DND-41 (cell line): ENCODE measurements at regions not wholly inside any gene's neighbourhood (a gene's known extent, or its start where the extent isn't known, plus 50 kb on each side); places are given as distances from the start of the nearest gene placed in this dataset.

Source experiments
- EZH2 ChIP-seq: IDR thresholded peaks from 3 replicates; pipeline ENCODE4 v1.6.1; 2012; ENCODE audit warnings: borderline replicate concordance, low read depth, mild to moderate bottlenecking, moderate library complexity, low read length, inconsistent platforms; ENCODE audit not compliant: severe bottlenecking
- TF ChIP-seq, protein P1 (sequence below): IDR thresholded peaks from 2 replicates; pipeline ENCODE4 v1.5.1; 2012; ENCODE audit warnings: borderline replicate concordance, low read length, moderate library complexity, mild to moderate bottlenecking; ENCODE audit not compliant: poor library complexity, severe bottlenecking; ENCODE audit errors: extremely low read depth

DNA sequence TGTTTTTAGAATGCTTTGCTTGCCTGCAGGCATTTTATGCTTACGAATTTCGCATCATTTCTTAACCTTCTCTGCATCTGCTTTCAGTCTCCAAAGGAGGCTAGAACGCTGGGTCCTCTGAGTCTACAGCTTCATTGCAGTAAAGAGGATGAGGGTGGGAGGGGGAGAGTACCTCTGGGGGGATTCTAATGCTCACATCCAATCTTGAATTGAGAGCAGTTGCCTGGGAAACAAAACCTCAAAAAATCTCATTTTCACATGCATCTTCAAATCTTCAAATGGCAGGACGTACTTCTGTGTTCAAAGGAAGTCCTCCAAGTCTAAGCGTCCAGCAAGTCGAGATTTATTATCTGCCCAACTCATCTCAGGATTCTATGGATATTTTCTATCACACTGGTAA is 100.7 kb upstream of the PRKCQ start:
- TF ChIP-seq, protein P1, sequence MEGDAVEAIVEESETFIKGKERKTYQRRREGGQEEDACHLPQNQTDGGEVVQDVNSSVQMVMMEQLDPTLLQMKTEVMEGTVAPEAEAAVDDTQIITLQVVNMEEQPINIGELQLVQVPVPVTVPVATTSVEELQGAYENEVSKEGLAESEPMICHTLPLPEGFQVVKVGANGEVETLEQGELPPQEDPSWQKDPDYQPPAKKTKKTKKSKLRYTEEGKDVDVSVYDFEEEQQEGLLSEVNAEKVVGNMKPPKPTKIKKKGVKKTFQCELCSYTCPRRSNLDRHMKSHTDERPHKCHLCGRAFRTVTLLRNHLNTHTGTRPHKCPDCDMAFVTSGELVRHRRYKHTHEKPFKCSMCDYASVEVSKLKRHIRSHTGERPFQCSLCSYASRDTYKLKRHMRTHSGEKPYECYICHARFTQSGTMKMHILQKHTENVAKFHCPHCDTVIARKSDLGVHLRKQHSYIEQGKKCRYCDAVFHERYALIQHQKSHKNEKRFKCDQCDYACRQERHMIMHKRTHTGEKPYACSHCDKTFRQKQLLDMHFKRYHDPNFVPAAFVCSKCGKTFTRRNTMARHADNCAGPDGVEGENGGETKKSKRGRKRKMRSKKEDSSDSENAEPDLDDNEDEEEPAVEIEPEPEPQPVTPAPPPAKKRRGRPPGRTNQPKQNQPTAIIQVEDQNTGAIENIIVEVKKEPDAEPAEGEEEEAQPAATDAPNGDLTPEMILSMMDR: no peak
- TF ChIP-seq EZH2: no peak
